HG02798 (cell line): ENCODE measurements at regions not wholly inside any gene's neighbourhood (a gene's known extent, or its start where the extent isn't known, plus 50 kb on each side); places are given as distances from the start of the nearest gene placed in this dataset.
"Not testable (repeated sequence)": the region's sequence is repeated elsewhere in the genome, so short reads cannot be mapped to it uniquely, and the experiment has no call there.

Experiments
- ATAC-seq: cut with Tn5 transposase; IDR thresholded peaks from one replicate; pipeline ENCODE4 v1.9.1; 2021; ENCODE audit warnings: mild to moderate bottlenecking; ENCODE audit not compliant: unreplicated experiment, poor library complexity

GRCh38 chr12:67890726-67891258 is 98.5 kb upstream of the IFNG-AS1 start:
- ATAC-seq: no peak

- no peak for ATAC-seq
Measured at GRCh38 chr12:67891596-67891995, 97.7 kb upstream of the IFNG-AS1 start.

GRCh38 chr12:67892259-67893021 is 96.8 kb upstream of the IFNG-AS1 start:
- ATAC-seq: no peak

- no peak for ATAC-seq
Measured at GRCh38 chr12:67893022-67893580, 96.1 kb upstream of the IFNG-AS1 start.

- ATAC-seq: not testable (repeated sequence)
Measured at GRCh38 chr12:67900418-67900817, 88.8 kb upstream of the IFNG-AS1 start.

- ATAC-seq: no peak
Measured at GRCh38 chr12:67909091-67909531, 80.1 kb upstream of the IFNG-AS1 start.

- ATAC-seq: no peak
Measured at GRCh38 chr12:67909681-67910080, 79.6 kb upstream of the IFNG-AS1 start.

- no peak for ATAC-seq
Measured at GRCh38 chr12:67910360-67911274, 78.6 kb upstream of the IFNG-AS1 start.

- no peak for ATAC-seq
Measured at GRCh38 chr12:67911275-67911600, 78.0 kb upstream of the IFNG-AS1 start.

GRCh38 chr12:67911789-67912188 is 77.5 kb upstream of the IFNG-AS1 start:
- no peak for ATAC-seq

- ATAC-seq: no peak
Measured at GRCh38 chr12:67915335-67915851, 73.9 kb upstream of the IFNG-AS1 start.

- no peak for ATAC-seq
Measured at GRCh38 chr12:67916266-67916970, 72.8 kb upstream of the IFNG-AS1 start.

- no peak for ATAC-seq
Measured at GRCh38 chr12:67917811-67918210, 71.4 kb upstream of the IFNG-AS1 start.

- ATAC-seq: no peak
Measured at GRCh38 chr12:67918441-67918840, 70.8 kb upstream of the IFNG-AS1 start.

GRCh38 chr12:67919406-67919805 is 69.8 kb upstream of the IFNG-AS1 start:
- ATAC-seq: no peak

- ATAC-seq: no peak
Measured at GRCh38 chr12:67920413-67920812, 68.8 kb upstream of the IFNG-AS1 start.

- no peak for ATAC-seq
Measured at GRCh38 chr12:67921286-67921685, 68.0 kb upstream of the IFNG-AS1 start.

- no peak for ATAC-seq
Measured at GRCh38 chr12:67922245-67922644, 67.0 kb upstream of the IFNG-AS1 start.

- ATAC-seq: no peak
Measured at GRCh38 chr12:67925077-67925476, 64.2 kb upstream of the IFNG-AS1 start.

- ATAC-seq: no peak
Measured at GRCh38 chr12:67925552-67925951, 63.7 kb upstream of the IFNG-AS1 start.
